CD4-positive, CD25-positive, alpha-beta regulatory T cell (primary cell): ENCODE measurements at regions not wholly inside any gene's neighbourhood (a gene's known extent, or its start where the extent isn't known, plus 50 kb on each side); places are given as distances from the start of the nearest gene placed in this dataset.
"Not testable (repeated sequence)": the region's sequence is repeated elsewhere in the genome, so short reads cannot be mapped to it uniquely, and the experiment has no call there.

Experiments used
- ATAC-seq, 2 donors: fragments of 150-1000 bp; cut with Tn5 transposase; one replicate each; pipeline ENCODE4 v1.10.0; 2021; ENCODE audit warnings: low read depth in 2 of 2, moderate number of reproducible peaks in 2 of 2, moderate library complexity in 1 of 2
- DNase-seq, 3 donors: peaks; one replicate each; pipeline versions ENCODE4 v3.0.0 to v3.0.0-alpha.2; 2012 to 2022; ENCODE audit warnings: mixed read lengths in 1 of 3
- H3K27ac ChIP-seq: one replicate; pipeline ENCODE4 v1.7.0; 2013; ENCODE audit warnings: mild to moderate bottlenecking, low read length; ENCODE audit not compliant: insufficient read depth, poor library complexity, severe bottlenecking
- H3K27me3 ChIP-seq: one replicate; pipeline ENCODE4 v1.7.0; 2013; ENCODE audit warnings: low read length; ENCODE audit not compliant: control insufficient read depth, insufficient read depth
- H3K36me3 ChIP-seq: one replicate; pipeline ENCODE4 v1.7.0; 2013; ENCODE audit warnings: mild to moderate bottlenecking, low read length, moderate library complexity; ENCODE audit not compliant: control insufficient read depth, insufficient read depth
- H3K4me1 ChIP-seq: 2 replicates; pipeline ENCODE4 v1.7.0; 2013; ENCODE audit warnings: mild to moderate bottlenecking, low read length; ENCODE audit not compliant: insufficient read depth, control insufficient read depth, poor library complexity, severe bottlenecking
- H3K4me3 ChIP-seq: one replicate; pipeline ENCODE4 v1.7.0; 2013; ENCODE audit warnings: low read depth, mild to moderate bottlenecking, low read length, moderate library complexity
- H3K9me3 ChIP-seq, 2 experiments: 1 replicate in 1 of 2; 2 replicates in 1 of 2; pipeline ENCODE4 v1.7.0; 2013; ENCODE audit warnings: low read length in 2 of 2, mild to moderate bottlenecking in 1 of 2, moderate library complexity in 1 of 2; ENCODE audit not compliant: control insufficient read depth in 2 of 2
- H3K27ac Mint-ChIP-seq, 3 donors: one replicate each; pipeline ENCODE4 v1.8.0; 2020 to 2022; ENCODE audit warnings: mild to moderate bottlenecking in 3 of 3, mixed read lengths in 3 of 3, moderate library complexity in 2 of 3
- H3K27me3 Mint-ChIP-seq: one replicate; pipeline ENCODE4 v1.8.0; 2022; ENCODE audit warnings: mild to moderate bottlenecking, mixed read lengths
- H3K36me3 Mint-ChIP-seq: one replicate; pipeline ENCODE4 v1.8.0; 2020; ENCODE audit warnings: mixed read lengths
- H3K4me1 Mint-ChIP-seq, 4 donors: one replicate each; pipeline ENCODE4 v1.8.0; 2020 to 2022; ENCODE audit warnings: mixed read lengths in 4 of 4, mild to moderate bottlenecking in 1 of 4
- H3K4me3 Mint-ChIP-seq, 4 donors: one replicate each; pipeline ENCODE4 v1.8.0; 2020 to 2022; ENCODE audit warnings: mild to moderate bottlenecking in 4 of 4, mixed read lengths in 4 of 4, moderate library complexity in 3 of 4
- H3K9me3 Mint-ChIP-seq, 7 donors: one replicate each; pipeline ENCODE4 v1.8.0; 2020 to 2022; ENCODE audit warnings: mixed read lengths in 7 of 7, mild to moderate bottlenecking in 3 of 7, moderate library complexity in 2 of 7

DNA sequence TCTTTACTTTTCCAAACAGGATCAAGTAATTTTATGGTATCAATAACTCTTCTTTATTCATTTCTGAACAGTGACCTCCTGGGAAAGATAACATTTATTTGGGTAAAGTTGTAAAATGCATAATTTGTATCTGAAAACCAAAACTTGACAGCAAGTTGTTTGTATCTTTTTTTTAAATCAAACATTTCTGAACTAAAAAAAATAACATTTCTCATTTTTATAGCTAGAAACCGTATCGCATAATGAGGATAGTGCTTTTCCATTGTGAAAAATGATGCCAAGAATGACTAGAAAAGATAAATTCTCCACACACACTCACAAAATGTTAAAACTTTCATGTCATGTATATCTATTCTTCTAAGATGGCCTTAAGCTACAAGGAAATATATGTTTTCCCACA is 578.2 kb downstream of the RIT2 start:
- DNase-seq (no peak), ATAC-seq (no peak)
- Histone ChIP-seq H3K27ac (no peak overlapping the region), H3K36me3 (no peaks in the 10 kb centered on the region), H3K9me3 (no peaks in the 10 kb centered on the region), H3K4me1 (no peaks in the 10 kb centered on the region), H3K4me3 (no peak overlapping the region), H3K27me3 (no peaks in the 10 kb centered on the region)
- no peak overlapping the region for H3K27ac Mint-ChIP-seq
- H3K4me3 Mint-ChIP-seq, result no peak overlapping the region
- no peaks in the 10 kb centered on the region for H3K27me3 Mint-ChIP-seq
- no peaks in the 10 kb centered on the region for H3K4me1 Mint-ChIP-seq
- H3K36me3 Mint-ChIP-seq, result no peaks in the 10 kb centered on the region
- peaks cover 0 to 12% (median under 1%) of the 10 kb centered on the region in 7 donors for H3K9me3 Mint-ChIP-seq

- Histone ChIP-seq H3K27ac (no peak overlapping the region), H3K9me3 (no peaks in the 10 kb centered on the region), H3K4me1 (no peaks in the 10 kb centered on the region), H3K36me3 (no peaks in the 10 kb centered on the region), H3K4me3 (no peak overlapping the region), H3K27me3 (no peaks in the 10 kb centered on the region)
- no peak for ATAC-seq
- no peaks in the 10 kb centered on the region for H3K27me3 Mint-ChIP-seq
- no peaks in the 10 kb centered on the region for H3K4me1 Mint-ChIP-seq
- peaks cover 0 to 10% (median 1%) of the 10 kb centered on the region in 7 donors for H3K9me3 Mint-ChIP-seq
- DNase-seq, result no peak
- no peak overlapping the region for H3K27ac Mint-ChIP-seq
- H3K4me3 Mint-ChIP-seq, result no peak overlapping the region
- H3K36me3 Mint-ChIP-seq, result no peaks in the 10 kb centered on the region
Measured at GRCh38 chr18:42544901-42545300, 570.6 kb downstream of the RIT2 start.

GRCh38 chr18:42545825-42546224 is 569.7 kb downstream of the RIT2 start:
- Histone ChIP-seq H3K27ac (no peak overlapping the region), H3K36me3 (no peaks in the 10 kb centered on the region), H3K4me1 (no peaks in the 10 kb centered on the region), H3K27me3 (no peaks in the 10 kb centered on the region), H3K4me3 (no peak overlapping the region), H3K9me3 (no peaks in the 10 kb centered on the region)
- Mint-ChIP-seq H3K36me3 (no peaks in the 10 kb centered on the region), H3K27ac (no peak overlapping the region), H3K27me3 (no peaks in the 10 kb centered on the region), H3K4me1 (no peaks in the 10 kb centered on the region), H3K9me3 (peaks cover 0 to 10% (median 1%) of the 10 kb centered on the region in 7 donors), H3K4me3 (no peak overlapping the region)
- ATAC-seq, result no peak
- DNase-seq, result no peak

GRCh38 chr18:42548493-42548892 is 567.0 kb downstream of the RIT2 start:
- no peak overlapping the region for H3K4me3 ChIP-seq
- no peak overlapping the region for H3K4me3 Mint-ChIP-seq
- no peaks in the 10 kb centered on the region for H3K4me1 ChIP-seq
- no peak overlapping the region for H3K27ac Mint-ChIP-seq
- ATAC-seq, result no peak
- H3K9me3 Mint-ChIP-seq, result peaks cover 0 to 10% (median 3%) of the 10 kb centered on the region in 7 donors
- no peak overlapping the region for H3K27ac ChIP-seq
- H3K27me3 Mint-ChIP-seq, result no peaks in the 10 kb centered on the region
- H3K27me3 ChIP-seq, result no peaks in the 10 kb centered on the region
- H3K36me3 Mint-ChIP-seq, result no peaks in the 10 kb centered on the region
- no peaks in the 10 kb centered on the region for H3K36me3 ChIP-seq
- H3K9me3 ChIP-seq, result no peaks in the 10 kb centered on the region
- DNase-seq, result no peak
- H3K4me1 Mint-ChIP-seq, result no peaks in the 10 kb centered on the region

- no peaks in the 10 kb centered on the region for H3K9me3 ChIP-seq
- H3K27ac Mint-ChIP-seq, result no peak overlapping the region
- peaks cover 0 to 18% (median 7%) of the 10 kb centered on the region in 7 donors for H3K9me3 Mint-ChIP-seq
- H3K27me3 Mint-ChIP-seq, result no peaks in the 10 kb centered on the region
- H3K4me3 Mint-ChIP-seq, result no peak overlapping the region
- H3K27me3 ChIP-seq, result no peaks in the 10 kb centered on the region
- H3K4me1 ChIP-seq, result no peaks in the 10 kb centered on the region
- no peak for DNase-seq
- no peak for ATAC-seq
- H3K36me3 Mint-ChIP-seq, result no peaks in the 10 kb centered on the region
- H3K4me3 ChIP-seq, result no peak overlapping the region
- no peaks in the 10 kb centered on the region for H3K36me3 ChIP-seq
- H3K27ac ChIP-seq, result no peak overlapping the region
- no peaks in the 10 kb centered on the region for H3K4me1 Mint-ChIP-seq
Measured at GRCh38 chr18:42549596-42549995, 565.9 kb downstream of the RIT2 start.

DNA sequence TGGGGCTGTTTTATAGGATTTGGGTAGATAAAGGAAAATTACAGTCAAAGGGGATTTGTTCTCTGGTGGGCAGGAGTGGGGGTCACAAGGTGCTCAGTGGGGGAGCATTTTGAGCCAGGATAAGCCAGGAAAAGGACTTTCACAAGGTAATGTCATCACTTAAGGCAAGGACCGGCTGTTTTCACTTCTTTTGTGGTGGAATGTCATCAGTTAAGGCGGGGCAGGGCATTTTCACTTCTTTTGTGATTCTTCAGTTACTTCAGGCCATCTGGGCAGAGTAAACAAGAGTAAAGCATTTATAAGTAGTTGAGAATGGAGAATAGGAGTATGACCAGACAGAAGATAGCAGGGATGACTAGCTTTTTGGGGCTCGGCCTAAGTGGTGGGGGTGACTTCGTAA is 562.9 kb downstream of the RIT2 start:
- not testable (repeated sequence) for DNase-seq, ATAC-seq, H3K9me3 ChIP-seq, H3K27me3 Mint-ChIP-seq, H3K27ac ChIP-seq, H3K4me3 Mint-ChIP-seq, H3K4me3 ChIP-seq, H3K27me3 ChIP-seq, H3K36me3 Mint-ChIP-seq, H3K27ac Mint-ChIP-seq, H3K36me3 ChIP-seq, H3K4me1 ChIP-seq, H3K4me1 Mint-ChIP-seq
- H3K9me3 Mint-ChIP-seq, result peaks cover 0 to 23% (median 3%) of the 10 kb centered on the region in 7 donors

DNA sequence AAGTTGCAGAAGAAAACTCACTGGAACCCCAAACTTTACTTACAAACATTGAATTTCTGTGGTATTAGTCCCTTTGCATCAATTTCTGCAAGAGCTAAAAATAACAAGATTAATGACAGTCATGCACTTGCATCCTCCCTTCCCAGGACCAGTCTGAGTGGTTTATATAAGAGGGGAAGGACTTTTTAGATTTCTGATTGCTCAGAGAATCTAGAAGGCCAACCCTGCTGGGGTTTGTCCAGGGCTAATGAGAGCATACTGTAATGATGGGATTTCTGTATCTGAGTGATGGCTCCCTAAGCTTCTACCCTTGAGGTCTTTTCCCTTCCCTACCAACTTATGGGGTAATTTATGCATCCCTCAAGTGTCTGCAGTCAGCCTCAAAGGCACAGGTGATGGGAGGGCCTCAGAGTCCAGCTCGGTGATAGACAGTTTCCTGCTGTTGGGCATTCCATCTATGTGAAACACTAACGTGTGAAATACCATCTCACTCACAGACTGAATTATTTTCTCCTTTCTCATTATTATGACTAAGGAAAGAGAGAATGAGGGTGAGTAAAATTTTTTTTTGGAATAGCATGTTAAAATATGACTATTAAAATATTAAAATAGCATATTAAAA is 556.3 kb downstream of the RIT2 start:
- Mint-ChIP-seq H3K27me3 (no peaks in the 10 kb centered on the region), H3K9me3 (peaks cover 0 to 13% (median 4%) of the 10 kb centered on the region in 7 donors), H3K4me1 (no peaks in the 10 kb centered on the region), H3K27ac (no peak overlapping the region), H3K36me3 (no peaks in the 10 kb centered on the region), H3K4me3 (no peak overlapping the region)
- H3K4me3 ChIP-seq, result no peak overlapping the region
- H3K27me3 ChIP-seq, result no peaks in the 10 kb centered on the region
- no peak overlapping the region for H3K27ac ChIP-seq
- H3K9me3 ChIP-seq, result no peaks in the 10 kb centered on the region
- DNase-seq (no peak), ATAC-seq (no peak)
- no peaks in the 10 kb centered on the region for H3K36me3 ChIP-seq
- no peaks in the 10 kb centered on the region for H3K4me1 ChIP-seq

DNA sequence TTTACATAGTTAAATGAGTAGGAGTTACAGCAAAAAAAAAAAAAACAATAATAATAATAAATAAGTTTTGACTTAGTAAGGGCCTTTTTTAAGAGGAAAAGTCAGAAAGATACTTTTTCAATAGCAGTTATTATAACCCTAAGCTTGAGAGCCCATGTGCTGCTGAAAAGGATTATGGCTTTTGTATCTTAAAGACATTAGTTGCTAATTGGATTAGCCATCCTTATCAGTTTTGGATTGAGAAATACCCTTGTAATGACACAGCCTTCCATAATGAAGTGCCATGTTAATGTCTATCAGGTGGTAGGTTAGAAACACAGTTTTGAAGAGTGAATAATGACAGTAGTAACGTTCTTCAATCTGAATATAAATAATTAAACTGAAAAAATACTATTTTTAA is 554.0 kb downstream of the RIT2 start:
- Histone ChIP-seq H3K27ac (no peak overlapping the region), H3K36me3 (no peaks in the 10 kb centered on the region), H3K4me1 (no peaks in the 10 kb centered on the region), H3K27me3 (no peaks in the 10 kb centered on the region), H3K4me3 (no peak overlapping the region), H3K9me3 (no peaks in the 10 kb centered on the region)
- no peaks in the 10 kb centered on the region for H3K4me1 Mint-ChIP-seq
- no peak overlapping the region for H3K4me3 Mint-ChIP-seq
- H3K27me3 Mint-ChIP-seq, result no peaks in the 10 kb centered on the region
- H3K36me3 Mint-ChIP-seq, result no peaks in the 10 kb centered on the region
- no peak for DNase-seq
- H3K9me3 Mint-ChIP-seq, result peaks cover 0 to 7% (median 4%) of the 10 kb centered on the region in 7 donors
- no peak for ATAC-seq
- H3K27ac Mint-ChIP-seq, result no peak overlapping the region
